OCI-M2 (cell line): ENCODE measurements at regions not wholly inside any gene's neighbourhood (a gene's known extent, or its start where the extent isn't known, plus 50 kb on each side); places are given as distances from the start of the nearest gene placed in this dataset.
"Not testable (repeated sequence)": the region's sequence is repeated elsewhere in the genome, so short reads cannot be mapped to it uniquely, and the experiment has no call there.

Experiments used
- DNase-seq: peaks from one replicate; lab custom pipeline; 2025; ENCODE audit not compliant: unreplicated experiment; lab: John Stamatoyannopoulos, UW

DNA sequence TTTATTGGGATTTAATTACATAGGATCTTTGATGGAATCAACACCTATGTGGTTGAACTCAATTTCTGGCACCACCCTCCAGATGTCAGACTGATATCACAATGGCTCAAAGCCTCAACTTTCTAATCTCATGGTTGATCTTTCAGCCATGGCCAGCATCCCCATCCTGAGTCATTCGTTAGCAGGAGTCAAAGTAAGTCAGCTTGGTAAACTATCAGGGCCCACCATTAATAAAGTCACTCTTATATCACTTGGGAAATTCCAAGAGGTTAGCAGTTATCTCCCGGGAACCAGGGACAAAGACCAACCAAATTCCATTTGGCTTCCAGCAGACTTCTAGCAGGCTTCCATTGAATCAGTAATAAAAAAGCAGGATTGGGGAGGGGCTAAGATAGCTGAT lies 50.7 kb upstream of the TNFSF4 start:
- DNase-seq = no peak

- DNase-seq = no peak
Observed at GRCh38 chr1:173258479-173259264, 51.5 kb upstream of the TNFSF4 start.

GRCh38 chr1:173260329-173260728 lies 53.2 kb upstream of the TNFSF4 start:
- not testable (repeated sequence) for DNase-seq

GRCh38 chr1:173266841-173267240 lies 59.7 kb upstream of the TNFSF4 start:
- DNase-seq = no peak

GRCh38 chr1:173267453-173267945 lies 60.4 kb upstream of the TNFSF4 start:
- no peak for DNase-seq

DNA sequence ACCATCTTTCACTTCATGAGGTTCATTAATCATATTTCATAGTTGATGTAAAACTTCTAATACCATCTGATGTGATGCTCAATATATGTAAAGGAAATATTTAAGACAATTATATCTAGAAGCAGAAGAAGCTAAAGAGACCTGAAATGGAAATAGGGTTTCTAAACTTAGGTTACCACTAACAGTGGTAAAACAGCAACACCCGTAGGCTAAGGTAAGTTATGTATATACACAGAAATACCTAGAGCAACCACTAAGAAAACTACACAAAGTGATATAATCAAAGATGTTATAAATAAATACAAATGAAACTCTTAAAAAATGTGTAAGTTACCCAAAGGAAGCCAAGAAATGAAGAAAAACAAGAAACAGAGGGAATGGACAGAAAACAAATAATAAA lies 61.1 kb upstream of the TNFSF4 start:
- DNase-seq = no peak

DNA sequence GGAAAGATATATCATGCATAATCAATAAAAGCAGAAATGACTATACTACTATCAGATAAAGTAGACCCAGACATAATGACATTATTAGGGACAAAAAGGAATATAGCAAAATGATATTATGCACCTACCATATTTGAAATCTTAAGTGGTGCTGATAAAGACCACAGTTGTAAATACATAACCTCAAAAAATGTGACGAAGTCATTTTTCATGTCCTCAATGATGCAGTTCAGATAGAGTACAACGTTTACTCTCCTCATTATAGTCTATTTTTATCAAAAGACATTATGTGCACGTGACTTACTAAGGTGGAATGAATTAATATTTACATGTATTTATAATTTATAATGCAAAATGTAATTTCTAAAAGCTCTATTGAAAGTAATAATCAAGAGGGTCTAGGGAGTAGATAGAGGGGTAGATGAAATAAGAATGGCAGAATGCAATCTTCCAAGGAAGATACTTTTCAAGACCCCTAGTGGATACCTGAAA lies 61.7 kb upstream of the TNFSF4 start:
- no peak for DNase-seq

- DNase-seq = no peak
Observed at GRCh38 chr1:173269490-173270230, 62.5 kb upstream of the TNFSF4 start.

- DNase-seq = no peak
Observed at GRCh38 chr1:173270243-173270642, 63.1 kb upstream of the TNFSF4 start.

GRCh38 chr1:173271021-173271420 lies 63.9 kb upstream of the TNFSF4 start:
- not testable (repeated sequence) for DNase-seq

DNA sequence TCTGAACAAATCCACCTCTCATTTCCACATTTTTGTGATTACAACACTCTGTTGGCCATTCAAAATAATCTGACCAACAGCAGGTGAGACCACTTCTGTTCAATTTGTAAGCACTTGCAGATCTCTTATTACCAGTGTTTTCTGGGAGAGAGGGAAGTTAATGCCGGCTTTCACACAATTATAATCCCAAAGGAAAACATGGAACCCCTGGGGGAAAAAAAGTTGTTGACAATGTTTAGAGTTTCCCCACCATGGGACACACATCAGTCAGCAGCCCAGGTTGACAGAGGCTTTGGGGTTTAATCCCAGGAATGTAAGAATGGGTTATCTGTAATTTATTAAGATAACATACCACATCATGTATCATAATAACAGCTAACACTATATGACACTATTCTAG lies 68.4 kb upstream of the TNFSF4 start:
- no peak for DNase-seq

DNA sequence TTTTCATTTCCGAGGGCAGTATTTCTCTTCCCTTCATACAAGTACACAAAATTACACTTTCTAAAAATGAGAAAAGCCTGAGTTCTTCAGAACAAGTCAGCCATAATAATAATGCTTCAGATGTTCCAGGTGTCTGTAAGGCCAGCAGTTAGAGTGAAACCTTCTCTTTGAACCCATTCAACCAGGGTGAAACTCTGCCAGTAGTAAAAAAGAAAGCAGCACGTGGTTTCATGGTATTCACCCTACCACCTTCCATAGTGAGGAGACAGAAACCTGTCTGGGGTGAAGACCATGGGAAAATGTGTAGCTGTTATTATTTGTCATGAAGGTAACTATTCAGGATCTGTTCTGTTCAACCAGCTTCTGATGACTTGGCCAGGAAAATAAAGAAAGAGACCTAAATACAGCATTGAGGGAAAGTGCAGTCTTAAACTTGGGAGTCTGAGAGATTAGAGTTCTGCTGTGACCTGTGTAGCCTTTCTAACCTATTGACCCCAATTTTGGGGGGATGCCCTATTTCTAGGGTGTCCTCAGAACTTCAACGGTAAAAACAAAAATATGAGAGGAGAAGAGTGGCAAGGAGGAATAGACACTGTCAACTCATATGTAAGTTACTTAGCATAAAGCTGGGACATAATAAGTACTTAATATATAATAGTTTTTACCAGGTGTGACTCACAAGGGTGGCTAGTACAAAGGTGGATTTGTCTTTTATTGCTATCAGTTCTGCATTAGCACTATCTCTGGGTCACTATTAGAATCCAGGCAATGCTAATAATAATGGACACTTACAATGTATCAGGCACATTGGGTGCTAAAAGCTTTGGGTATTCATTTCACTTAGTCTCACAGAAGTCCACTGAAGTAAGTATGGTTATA lies 70.0 kb upstream of the TNFSF4 start:
- no peak for DNase-seq

GRCh38 chr1:173280899-173281660 lies 73.9 kb upstream of the TNFSF4 start:
- DNase-seq = no peak

- no peak for DNase-seq
Observed at GRCh38 chr1:173285048-173285447, 77.9 kb upstream of the TNFSF4 start.

- DNase-seq = no peak
Observed at GRCh38 chr1:173287785-173288184, 80.7 kb upstream of the TNFSF4 start.

DNA sequence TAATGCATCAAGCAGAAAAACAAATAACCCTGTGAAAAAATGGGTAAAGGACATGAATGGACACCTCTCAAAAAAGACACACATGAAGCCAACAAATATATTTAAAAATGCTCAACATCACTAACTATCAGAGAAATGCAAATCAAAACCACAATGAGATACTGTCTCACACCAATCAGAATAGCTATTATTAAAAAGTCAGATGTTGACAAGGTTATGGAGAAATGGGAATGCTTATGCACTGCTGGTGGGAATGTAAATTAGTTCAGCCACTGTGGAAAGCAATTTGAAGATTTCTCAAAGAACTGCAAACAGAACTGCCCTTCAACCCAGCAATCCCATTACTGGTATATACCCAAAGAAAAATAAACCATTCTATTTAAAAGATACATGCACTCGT lies 86.6 kb upstream of the TNFSF4 start:
- DNase-seq = no peak

DNA sequence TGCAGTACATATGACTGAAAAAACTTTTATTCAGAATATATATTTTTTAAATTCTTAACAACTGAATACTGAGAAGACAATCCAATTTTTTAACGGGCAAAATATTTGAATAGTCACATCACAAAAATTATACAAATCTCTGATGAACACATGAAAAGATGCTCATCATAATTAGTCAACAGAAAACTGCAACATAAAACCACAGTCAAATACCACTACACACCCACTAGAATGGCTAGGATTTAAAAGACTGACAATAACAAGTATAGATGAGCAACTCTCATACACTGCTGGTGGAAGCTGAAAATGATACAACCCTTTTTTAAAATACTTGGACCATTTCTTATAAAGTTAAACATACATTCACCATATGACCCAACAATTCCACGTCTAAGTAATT lies 87.7 kb upstream of the TNFSF4 start:
- DNase-seq = no peak

DNA sequence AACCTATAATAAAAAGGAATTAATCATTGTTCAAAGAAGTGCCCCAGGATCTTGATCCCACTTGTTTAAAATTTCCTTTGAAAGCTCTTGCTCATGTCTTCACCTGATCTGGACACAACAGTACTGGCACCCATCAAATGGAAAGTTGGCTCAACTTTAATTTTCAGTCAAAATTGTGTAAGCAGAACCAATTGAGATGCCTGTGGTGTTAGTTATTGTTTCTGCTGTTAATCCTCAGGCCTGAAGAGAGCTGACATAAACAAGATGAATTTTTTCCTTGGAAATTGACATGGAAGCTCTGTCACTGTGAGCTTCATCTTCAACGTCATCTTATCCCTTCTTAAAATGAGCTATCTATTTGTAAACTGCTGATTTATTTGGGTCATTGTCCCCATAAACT lies 88.3 kb upstream of the TNFSF4 start:
- DNase-seq = no peak

GRCh38 chr1:173295995-173296394 lies 88.9 kb upstream of the TNFSF4 start:
- no peak for DNase-seq

GRCh38 chr1:173297798-173298391 lies 90.8 kb upstream of the TNFSF4 start:
- DNase-seq = no peak
